ENCODE measurements at regions not wholly inside any gene's neighbourhood (a gene's known extent, or its start where the extent isn't known, plus 50 kb on each side); places are given as distances from the start of the nearest gene placed in this dataset.

- TF ChIP-seq CTCF (IDR thresholded peaks at IDR 0.05), result no peak
- TF ChIP-seq POLR2A (IDR thresholded peaks at IDR 0.05), result no peak
Observed at GRCh38 chr6:168972128-168972527, 281.5 kb downstream of the THBS2 start.
